Activated CD4-positive, alpha-beta T cell treated with anti-CD3 and anti-CD28 coated beads, Interleukin-2, amount 10 ng/mL, durations not matched to agents 24 days and 14 days (primary cell): ENCODE measurements at regions not wholly inside any gene's neighbourhood (a gene's known extent, or its start where the extent isn't known, plus 50 kb on each side); places are given as distances from the start of the nearest gene placed in this dataset.

ENCODE experiments used
- DNase-seq: peaks from one replicate; pipeline ENCODE4 v3.0.0; 2022
- H3K27ac Mint-ChIP-seq: one replicate; pipeline ENCODE4 v1.8.0; 2022; ENCODE audit warnings: mild to moderate bottlenecking, mixed read lengths
- H3K27me3 Mint-ChIP-seq: one replicate; pipeline ENCODE4 v1.8.0; 2022; ENCODE audit warnings: mixed read lengths
- H3K36me3 Mint-ChIP-seq: one replicate; pipeline ENCODE4 v1.8.0; 2022; ENCODE audit warnings: low read depth, mild to moderate bottlenecking, mixed read lengths
- H3K4me1 Mint-ChIP-seq: one replicate; pipeline ENCODE4 v1.8.0; 2021; ENCODE audit warnings: mixed read lengths
- H3K4me3 Mint-ChIP-seq: one replicate; pipeline ENCODE4 v1.8.0; 2022; ENCODE audit warnings: mild to moderate bottlenecking, moderate library complexity, mixed read lengths
- H3K9me3 Mint-ChIP-seq: one replicate; pipeline ENCODE4 v1.8.0; 2021; ENCODE audit warnings: mixed read lengths
- intact Hi-C: fragments of 100-400 bp; cut with micrococcal nuclease; formaldehyde crosslinking; loops from one replicate; pipeline ENCODE4 v1.15.1; 2023

DNA sequence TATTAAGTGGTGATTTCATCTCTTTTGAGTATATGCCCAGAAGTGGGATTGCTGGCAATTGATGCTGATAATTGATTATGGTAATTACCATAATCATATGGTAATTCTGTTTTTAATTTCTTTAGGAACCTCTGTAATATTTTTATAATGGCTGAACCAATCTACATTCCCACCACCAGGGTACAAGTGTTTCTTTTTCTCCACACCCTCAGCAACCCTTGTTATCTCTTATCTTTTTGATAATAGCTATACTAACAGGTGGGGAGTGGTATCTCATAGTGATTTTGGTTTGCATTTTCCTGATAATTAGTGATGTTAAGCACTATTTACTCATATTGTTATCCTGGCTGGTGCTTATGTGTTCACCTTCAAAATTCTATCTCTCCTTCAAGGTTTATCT, 212.6 kb downstream of the FMR1NB start:
- H3K36me3 Mint-ChIP-seq, result no peaks in the 10 kb centered on the region
- intact Hi-C loops, result no loop called here
- no peak for DNase-seq
- no peak overlapping the region for H3K4me3 Mint-ChIP-seq
- peaks cover 1% of the 10 kb centered on the region for H3K4me1 Mint-ChIP-seq
- peaks cover 3% of the 10 kb centered on the region for H3K9me3 Mint-ChIP-seq
- no peaks in the 10 kb centered on the region for H3K27me3 Mint-ChIP-seq
- no peak overlapping the region for H3K27ac Mint-ChIP-seq

DNA sequence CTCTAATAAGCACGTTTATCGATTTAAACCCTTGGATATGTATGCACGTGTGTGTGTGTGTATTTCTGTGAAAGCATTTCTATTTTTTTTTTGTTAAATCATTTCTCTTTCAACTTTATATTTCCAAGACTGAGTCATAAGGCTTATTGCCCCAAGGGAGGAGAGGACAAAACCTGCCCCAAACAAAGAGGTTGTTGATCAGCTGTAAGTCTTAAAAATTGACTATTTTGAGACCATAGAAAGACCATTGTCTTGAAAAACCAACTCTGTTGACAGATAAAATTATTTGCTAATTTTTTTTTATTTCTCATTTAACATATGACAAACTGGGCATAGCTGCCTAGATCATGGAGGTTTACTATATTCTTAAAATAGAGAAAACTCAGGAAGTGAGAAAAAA, 222.4 kb downstream of the FMR1NB start:
- DNase-seq, result no peak
- H3K27ac Mint-ChIP-seq, result no peak overlapping the region
- H3K4me3 Mint-ChIP-seq, result no peak overlapping the region
- no peaks in the 10 kb centered on the region for H3K27me3 Mint-ChIP-seq
- intact Hi-C loops, result no loop called here
- H3K4me1 Mint-ChIP-seq, result no peaks in the 10 kb centered on the region
- no peaks in the 10 kb centered on the region for H3K36me3 Mint-ChIP-seq
- no peaks in the 10 kb centered on the region for H3K9me3 Mint-ChIP-seq

DNA sequence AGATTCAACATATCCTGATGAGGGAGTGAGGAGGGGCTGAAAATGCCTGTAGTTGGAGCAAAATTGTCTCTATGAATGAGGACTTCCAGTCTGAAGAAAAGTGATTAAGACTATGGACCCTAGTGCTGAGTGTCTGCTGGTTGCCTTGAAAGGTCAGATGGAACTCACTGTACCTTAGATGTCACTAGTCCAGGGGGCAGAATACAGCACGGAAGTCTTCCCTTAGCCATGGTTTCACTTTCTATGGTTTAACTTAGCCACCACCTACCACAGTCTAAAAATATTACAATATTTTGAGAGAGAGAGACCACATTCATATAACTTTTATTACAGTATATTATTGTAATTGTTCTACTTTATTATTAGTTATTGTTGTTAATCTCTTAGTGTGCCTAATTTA, 223.1 kb downstream of the FMR1NB start:
- no peaks in the 10 kb centered on the region for H3K27me3 Mint-ChIP-seq
- no peaks in the 10 kb centered on the region for H3K9me3 Mint-ChIP-seq
- intact Hi-C loops, result no loop called here
- H3K4me1 Mint-ChIP-seq, result no peaks in the 10 kb centered on the region
- H3K36me3 Mint-ChIP-seq, result no peaks in the 10 kb centered on the region
- H3K27ac Mint-ChIP-seq, result no peak overlapping the region
- no peak for DNase-seq
- H3K4me3 Mint-ChIP-seq, result no peak overlapping the region

DNA sequence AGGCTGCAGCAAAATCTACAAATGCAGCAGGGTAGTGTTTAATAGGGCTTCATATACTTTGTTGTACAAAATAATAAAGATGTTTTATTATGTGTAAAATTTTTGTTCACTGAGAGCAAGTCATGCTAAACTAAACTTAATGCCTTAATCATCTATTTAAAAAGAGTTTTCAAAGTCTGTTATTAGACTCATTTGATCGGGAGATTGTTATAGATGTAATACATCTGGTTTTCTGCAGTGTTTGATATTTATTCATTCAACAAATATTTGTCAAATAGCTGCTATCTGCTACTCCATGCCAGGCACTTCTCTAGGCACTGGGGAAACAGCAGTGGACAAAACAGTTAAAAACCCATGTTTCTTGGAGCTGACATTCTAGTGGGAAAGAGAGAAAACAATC, 233.6 kb downstream of the FMR1NB start:
- intact Hi-C loops, result no loop called here
- Mint-ChIP-seq H3K4me1 (no peaks in the 10 kb centered on the region), H3K36me3 (no peaks in the 10 kb centered on the region), H3K27ac (no peak overlapping the region), H3K9me3 (peaks cover 3% of the 10 kb centered on the region), H3K4me3 (no peak overlapping the region), H3K27me3 (no peaks in the 10 kb centered on the region)
- no peak for DNase-seq

DNA sequence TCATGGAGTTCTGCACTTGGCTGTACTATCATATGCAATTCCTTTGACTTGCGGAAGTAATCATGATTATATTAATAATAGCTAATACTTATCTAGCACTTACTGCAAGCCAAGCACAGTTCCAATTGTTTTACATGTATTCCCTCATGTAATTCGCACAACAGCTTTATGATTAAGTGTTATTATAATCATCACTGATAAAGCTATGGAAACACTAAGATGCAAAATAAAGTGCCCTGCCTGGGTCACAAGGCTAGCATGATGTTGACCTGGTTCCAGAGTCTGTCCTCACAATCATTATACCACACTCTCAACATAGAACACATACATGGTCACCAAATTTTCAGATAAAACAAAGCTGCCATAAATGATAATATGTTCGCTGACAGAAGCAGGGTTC, 234.6 kb downstream of the FMR1NB start:
- Mint-ChIP-seq H3K9me3 (peaks cover 3% of the 10 kb centered on the region), H3K27me3 (no peaks in the 10 kb centered on the region), H3K4me3 (no peak overlapping the region), H3K27ac (no peak overlapping the region), H3K36me3 (no peaks in the 10 kb centered on the region), H3K4me1 (no peaks in the 10 kb centered on the region)
- intact Hi-C loops, result no loop called here
- no peak for DNase-seq

DNA sequence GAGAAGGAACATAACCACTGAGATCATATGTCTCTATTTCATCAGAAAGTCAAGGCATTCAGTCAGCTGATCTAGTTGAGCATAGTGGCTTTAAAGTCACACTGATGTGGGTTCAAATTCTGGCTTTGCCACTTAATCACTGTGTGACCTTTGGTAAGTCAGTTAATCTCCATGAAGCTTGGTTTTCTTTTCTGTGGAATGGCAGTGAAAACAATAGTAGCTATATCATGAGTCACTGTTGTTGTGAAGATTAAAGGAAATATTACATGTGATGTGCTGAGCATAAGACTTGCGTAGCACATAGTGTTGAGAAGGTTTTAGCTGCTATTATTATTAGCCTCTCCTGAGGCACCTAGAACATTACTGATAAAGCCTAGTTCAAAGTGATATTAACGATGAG, 242.2 kb downstream of the FMR1NB start:
- H3K9me3 Mint-ChIP-seq, result peaks cover 7% of the 10 kb centered on the region
- H3K36me3 Mint-ChIP-seq, result no peaks in the 10 kb centered on the region
- H3K27me3 Mint-ChIP-seq, result no peaks in the 10 kb centered on the region
- H3K27ac Mint-ChIP-seq, result no peak overlapping the region
- no peaks in the 10 kb centered on the region for H3K4me1 Mint-ChIP-seq
- no peak for DNase-seq
- intact Hi-C loops, result no loop called here
- no peak overlapping the region for H3K4me3 Mint-ChIP-seq

DNA sequence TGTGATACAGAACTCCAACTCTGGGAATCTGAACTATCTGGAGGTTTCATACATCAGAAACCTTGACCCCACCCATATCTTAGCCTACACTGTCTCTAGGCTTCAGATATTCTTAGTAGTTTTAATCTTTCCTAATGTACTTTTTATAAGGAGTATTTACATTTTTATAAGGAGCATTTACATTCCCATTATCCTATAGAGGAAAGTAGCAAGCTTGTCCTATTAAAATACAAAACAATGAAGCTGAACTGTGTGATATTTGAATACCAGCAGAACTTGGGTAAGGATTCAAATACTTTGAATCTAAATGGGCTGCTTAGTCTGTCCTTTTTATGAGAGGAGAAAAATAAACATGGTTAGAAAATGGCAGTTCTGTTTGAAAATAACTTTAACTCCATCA, 247.4 kb downstream of the FMR1NB start:
- intact Hi-C loops, result no loop called here
- Mint-ChIP-seq H3K27me3 (no peaks in the 10 kb centered on the region), H3K4me1 (no peaks in the 10 kb centered on the region), H3K27ac (no peak overlapping the region), H3K36me3 (no peaks in the 10 kb centered on the region), H3K4me3 (no peak overlapping the region), H3K9me3 (peaks cover 11% of the 10 kb centered on the region)
- no peak for DNase-seq

DNA sequence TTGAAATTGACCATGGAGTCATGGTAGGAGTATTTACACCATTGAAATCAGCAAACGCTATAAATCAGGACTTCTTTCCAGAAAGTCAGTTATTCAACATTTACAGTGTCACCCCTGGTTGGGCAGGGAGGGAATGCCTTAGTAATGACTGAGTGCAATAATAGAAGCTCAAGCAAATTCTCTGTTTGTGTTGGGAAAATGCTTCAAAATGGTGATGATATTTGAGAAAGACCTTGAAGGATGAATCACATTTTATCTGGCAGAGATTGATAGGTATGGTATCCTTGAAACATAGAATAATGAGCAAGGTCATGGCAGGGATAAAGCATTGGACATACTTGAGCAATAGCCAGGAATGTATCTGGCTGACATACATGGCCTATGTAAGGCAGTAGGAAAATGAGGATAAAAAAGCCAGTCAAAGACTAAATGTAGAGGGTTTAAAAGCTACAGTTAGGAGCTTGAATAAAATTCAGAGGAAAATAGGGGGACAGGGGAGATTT, 248.7 kb downstream of the FMR1NB start:
- Mint-ChIP-seq H3K27ac (no peak overlapping the region), H3K36me3 (no peaks in the 10 kb centered on the region), H3K9me3 (peaks cover 10% of the 10 kb centered on the region), H3K27me3 (no peaks in the 10 kb centered on the region), H3K4me1 (no peaks in the 10 kb centered on the region), H3K4me3 (no peak overlapping the region)
- intact Hi-C loops, result no loop called here
- DNase-seq, result no peak

DNA sequence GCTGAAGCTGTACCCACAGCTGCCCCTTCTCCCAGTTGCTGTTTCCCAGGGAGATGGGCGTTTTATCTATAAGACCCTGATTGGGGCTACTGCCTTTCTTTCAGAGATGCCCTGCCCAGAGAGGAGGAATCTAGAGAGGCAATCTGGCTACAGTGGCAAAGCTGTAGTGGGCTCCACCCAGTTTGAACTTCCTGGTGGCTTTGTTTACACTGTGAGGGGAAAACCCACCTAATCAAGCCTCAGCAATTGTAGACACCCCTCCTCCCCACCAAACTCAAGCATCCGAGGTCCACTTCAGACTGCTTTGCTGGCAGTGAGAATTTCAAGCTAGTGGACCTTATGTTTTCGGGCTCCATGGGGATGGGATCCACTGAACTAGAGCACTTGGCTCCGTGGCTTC, 240.4 kb upstream of the AFF2 start:
- Mint-ChIP-seq H3K4me1 (no peaks in the 10 kb centered on the region), H3K4me3 (no peak overlapping the region), H3K27me3 (no peaks in the 10 kb centered on the region), H3K36me3 (peaks cover 4% of the 10 kb centered on the region), H3K9me3 (peaks cover 8% of the 10 kb centered on the region), H3K27ac (no peak overlapping the region)
- DNase-seq, result no peak
- intact Hi-C loops, result no loop called here

DNA sequence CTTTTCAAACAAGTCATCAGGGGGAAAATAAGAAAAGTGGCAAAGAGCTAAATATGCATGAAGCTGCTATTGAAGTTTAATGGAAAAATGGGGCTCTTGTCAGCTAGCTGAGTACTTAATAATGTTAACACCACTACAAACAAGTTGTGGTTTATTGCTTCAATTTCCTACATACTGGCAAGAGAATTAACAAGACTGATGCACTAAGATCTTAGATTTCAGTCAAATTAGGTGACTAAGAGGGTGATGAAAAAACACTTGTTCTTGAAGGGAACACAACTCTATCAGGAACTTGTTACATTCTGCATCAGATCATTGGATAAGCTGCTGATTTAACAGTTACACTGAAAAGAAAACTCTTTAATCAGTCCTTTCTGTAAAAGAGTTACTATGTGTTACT, 234.6 kb upstream of the AFF2 start:
- Mint-ChIP-seq H3K27ac (no peak overlapping the region), H3K4me3 (no peak overlapping the region), H3K9me3 (peaks cover 8% of the 10 kb centered on the region), H3K4me1 (peaks cover 2% of the 10 kb centered on the region), H3K27me3 (no peaks in the 10 kb centered on the region), H3K36me3 (peaks cover 4% of the 10 kb centered on the region)
- intact Hi-C loops, result loop anchor here (2.0 kb wide), 1 partner anchor 17 kb away; no protein-coding TSS in a partner anchor
- DNase-seq, result no peak

DNA sequence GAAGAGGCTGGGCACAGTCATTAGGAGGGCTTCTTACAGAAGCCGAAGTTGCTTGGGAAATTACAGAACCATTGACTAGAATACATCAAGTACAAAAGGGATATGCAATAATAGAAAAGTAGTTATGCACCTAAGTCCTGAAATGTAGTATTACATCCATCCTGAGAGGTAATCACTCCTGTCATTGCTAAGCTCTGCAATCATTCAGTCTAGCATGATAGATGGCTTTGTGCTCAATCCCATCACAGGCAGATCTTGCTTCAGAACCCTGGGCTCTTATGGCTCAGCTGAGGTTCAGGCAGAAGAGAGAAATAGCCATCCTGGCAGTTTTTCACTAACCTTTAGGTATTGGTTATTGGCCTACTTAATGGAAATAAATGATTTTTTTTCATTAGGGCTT, 231.7 kb upstream of the AFF2 start:
- Mint-ChIP-seq H3K4me3 (no peak overlapping the region), H3K27ac (no peak overlapping the region), H3K27me3 (no peaks in the 10 kb centered on the region), H3K4me1 (peaks cover 4% of the 10 kb centered on the region), H3K36me3 (peaks cover 1% of the 10 kb centered on the region), H3K9me3 (peaks cover 6% of the 10 kb centered on the region)
- intact Hi-C loops, result no loop called here
- DNase-seq, result no peak

DNA sequence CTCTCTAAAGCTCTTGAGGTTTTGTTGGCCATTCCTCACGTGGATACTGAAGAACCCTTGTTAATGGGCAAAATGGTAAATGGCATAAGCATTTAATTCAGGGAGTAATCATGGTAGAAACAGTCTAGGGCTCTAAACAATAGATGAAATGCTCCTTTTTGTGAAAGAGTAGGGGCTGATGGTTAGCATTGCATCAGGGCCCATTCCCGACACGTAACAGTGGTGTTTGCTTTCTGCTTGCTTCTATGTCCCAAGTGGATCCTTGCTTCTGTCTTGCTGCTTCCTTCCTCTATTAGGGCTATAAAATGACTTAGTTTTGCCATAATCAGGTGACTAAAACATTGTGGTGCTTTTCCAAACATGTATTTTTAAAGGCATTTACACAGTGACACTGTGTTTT, 230.9 kb upstream of the AFF2 start:
- intact Hi-C loops, result no loop called here
- H3K36me3 Mint-ChIP-seq, result peaks cover 1% of the 10 kb centered on the region
- no peaks in the 10 kb centered on the region for H3K27me3 Mint-ChIP-seq
- no peak overlapping the region for H3K4me3 Mint-ChIP-seq
- H3K4me1 Mint-ChIP-seq, result peaks cover 4% of the 10 kb centered on the region
- no peak for DNase-seq
- peaks cover 2% of the 10 kb centered on the region for H3K9me3 Mint-ChIP-seq
- H3K27ac Mint-ChIP-seq, result no peak overlapping the region

DNA sequence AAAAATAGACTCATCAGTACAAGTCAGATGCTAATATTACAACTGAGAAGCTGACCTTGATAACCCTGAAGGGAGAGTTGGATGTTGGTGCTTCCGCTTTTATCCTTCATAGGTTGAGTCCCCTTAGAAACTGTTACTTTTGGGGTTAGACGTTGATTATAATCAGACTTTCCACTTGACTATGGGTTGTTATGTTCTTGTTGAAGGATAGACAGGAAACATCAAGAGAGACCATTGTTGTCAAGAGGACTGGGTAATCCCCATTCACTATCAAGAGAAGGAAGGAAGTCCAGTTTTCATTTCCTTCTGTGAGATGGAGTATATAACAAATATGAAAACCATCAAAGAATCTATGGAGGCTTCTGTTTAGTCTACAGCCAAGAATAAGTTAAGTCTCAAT, 229.9 kb upstream of the AFF2 start:
- intact Hi-C loops, result loop anchor here (1.0 kb wide), 1 partner anchor 12 kb away; no protein-coding TSS in a partner anchor
- Mint-ChIP-seq H3K27me3 (no peaks in the 10 kb centered on the region), H3K9me3 (peaks cover 7% of the 10 kb centered on the region), H3K4me1 (peaks cover 4% of the 10 kb centered on the region), H3K4me3 (no peak overlapping the region), H3K36me3 (no peaks in the 10 kb centered on the region), H3K27ac (no peak overlapping the region)
- DNase-seq, result no peak

DNA sequence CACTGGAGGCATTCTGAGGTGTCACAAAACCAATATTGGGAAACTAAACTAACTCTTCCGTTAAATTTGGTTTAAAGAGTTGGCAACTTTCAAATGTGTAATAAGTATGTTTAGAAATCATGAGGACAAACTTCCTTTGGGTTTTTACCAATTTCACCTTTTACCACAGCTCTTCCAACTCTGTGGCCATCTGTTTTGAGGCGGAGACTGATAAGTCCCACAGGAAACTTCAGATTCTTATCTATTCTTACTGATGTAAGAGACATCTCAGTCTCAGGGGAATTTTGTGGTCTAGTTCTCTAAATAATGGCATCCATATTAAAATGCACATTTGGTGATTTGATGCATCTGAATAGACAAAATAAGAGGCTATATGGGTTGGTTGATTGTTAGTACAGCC, 229.2 kb upstream of the AFF2 start:
- Mint-ChIP-seq H3K4me1 (peaks cover 4% of the 10 kb centered on the region), H3K36me3 (peaks cover 3% of the 10 kb centered on the region), H3K9me3 (peaks cover 7% of the 10 kb centered on the region), H3K4me3 (no peak overlapping the region), H3K27ac (no peak overlapping the region), H3K27me3 (no peaks in the 10 kb centered on the region)
- intact Hi-C loops, result no loop called here
- no peak for DNase-seq

DNA sequence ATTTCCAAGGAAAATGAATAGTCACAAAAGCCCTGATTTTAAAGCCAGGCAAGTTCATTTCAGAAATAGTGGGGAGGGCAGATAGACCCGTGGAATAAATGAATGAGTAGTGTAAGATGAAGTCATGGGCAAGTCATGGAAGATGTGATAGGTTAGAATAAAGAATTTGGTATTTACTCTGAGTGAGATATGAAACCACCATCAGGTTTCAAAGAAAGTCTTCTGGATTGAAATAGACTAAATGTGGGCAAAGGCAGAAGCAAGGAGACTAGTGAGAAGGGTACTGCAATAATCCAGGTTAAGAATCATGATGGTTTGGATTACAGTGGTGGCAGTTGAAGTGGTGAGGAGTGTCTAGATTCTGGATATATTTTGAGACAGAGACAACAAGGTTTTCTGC, 218.5 kb upstream of the AFF2 start:
- H3K27me3 Mint-ChIP-seq, result no peaks in the 10 kb centered on the region
- H3K4me3 Mint-ChIP-seq, result peak overlapping the region; percentile 35
- H3K36me3 Mint-ChIP-seq, result peaks cover 2% of the 10 kb centered on the region
- peak overlapping the region; percentile 85 for H3K27ac Mint-ChIP-seq
- DNase-seq, result no peak
- H3K4me1 Mint-ChIP-seq, result peaks cover 18% of the 10 kb centered on the region
- peaks cover 12% of the 10 kb centered on the region for H3K9me3 Mint-ChIP-seq
- intact Hi-C loops, result loop anchor here (1.0 to 5.0 kb wide), 5 partner anchors 12 to 330 kb away; no protein-coding TSS in a partner anchor
